ENCODE measurements at regions not wholly inside any gene's neighbourhood (a gene's known extent, or its start where the extent isn't known, plus 50 kb on each side); places are given as distances from the start of the nearest gene placed in this dataset.

DNA sequence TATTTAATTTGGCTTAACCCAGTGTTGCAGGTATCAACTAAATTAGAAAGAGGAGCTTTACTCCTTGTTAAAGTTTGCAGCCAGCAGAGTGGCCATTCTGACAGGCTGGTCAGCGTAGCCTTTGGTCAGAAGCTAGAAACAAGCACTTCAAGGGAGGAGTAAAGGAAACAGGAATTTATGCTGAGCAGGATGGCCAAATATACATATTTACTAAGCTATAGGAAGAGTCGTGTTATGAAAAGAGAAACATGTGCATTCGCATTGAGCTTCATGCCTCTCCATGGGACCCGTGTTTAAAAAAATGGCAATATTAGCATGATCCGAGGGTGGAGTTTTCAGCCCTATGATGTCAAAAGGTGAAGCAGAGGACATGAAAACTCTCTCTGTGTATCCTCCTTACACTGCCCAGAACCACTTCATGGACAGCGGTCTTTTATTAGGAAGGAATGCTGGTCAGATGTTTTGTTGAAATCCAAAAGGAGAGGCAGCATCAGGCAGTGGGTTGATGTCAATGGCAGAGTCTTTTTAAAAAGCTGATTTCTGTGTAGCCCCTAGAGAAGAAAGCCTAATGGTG, 71.8 kb upstream of the MAPK10 start:
- no peak for TF ChIP-seq POLR2A (IDR thresholded peaks at IDR 0.05)
- TF ChIP-seq, protein P1, sequence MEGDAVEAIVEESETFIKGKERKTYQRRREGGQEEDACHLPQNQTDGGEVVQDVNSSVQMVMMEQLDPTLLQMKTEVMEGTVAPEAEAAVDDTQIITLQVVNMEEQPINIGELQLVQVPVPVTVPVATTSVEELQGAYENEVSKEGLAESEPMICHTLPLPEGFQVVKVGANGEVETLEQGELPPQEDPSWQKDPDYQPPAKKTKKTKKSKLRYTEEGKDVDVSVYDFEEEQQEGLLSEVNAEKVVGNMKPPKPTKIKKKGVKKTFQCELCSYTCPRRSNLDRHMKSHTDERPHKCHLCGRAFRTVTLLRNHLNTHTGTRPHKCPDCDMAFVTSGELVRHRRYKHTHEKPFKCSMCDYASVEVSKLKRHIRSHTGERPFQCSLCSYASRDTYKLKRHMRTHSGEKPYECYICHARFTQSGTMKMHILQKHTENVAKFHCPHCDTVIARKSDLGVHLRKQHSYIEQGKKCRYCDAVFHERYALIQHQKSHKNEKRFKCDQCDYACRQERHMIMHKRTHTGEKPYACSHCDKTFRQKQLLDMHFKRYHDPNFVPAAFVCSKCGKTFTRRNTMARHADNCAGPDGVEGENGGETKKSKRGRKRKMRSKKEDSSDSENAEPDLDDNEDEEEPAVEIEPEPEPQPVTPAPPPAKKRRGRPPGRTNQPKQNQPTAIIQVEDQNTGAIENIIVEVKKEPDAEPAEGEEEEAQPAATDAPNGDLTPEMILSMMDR (IDR thresholded peaks at IDR 0.05 in 4 of 5, conservative IDR thresholded peaks at IDR 0.05 in 1 of 5) = no peak
